Keratinocyte (primary cell): ENCODE measurements at regions not wholly inside any gene's neighbourhood (a gene's known extent, or its start where the extent isn't known, plus 50 kb on each side); places are given as distances from the start of the nearest gene placed in this dataset.

Experiments used
- DNase-seq: peaks from one replicate; pipeline ENCODE4 v3.0.0-alpha.2; 2011; ENCODE audit warnings: low read depth, missing footprints, low spot score
- FAIRE-seq: peaks from 2 replicates; lab custom pipeline; 2011; peaks lifted over from hg19 to GRCh38; lab: Jason Lieb, UNC
- H2AFZ ChIP-seq: 2 replicates; pipeline ENCODE4 v1.6.0; 2012; ENCODE audit warnings: low read length, control low read depth, inconsistent platforms; ENCODE audit not compliant: control insufficient read depth
- H3K27ac ChIP-seq: 2 replicates; pipeline ENCODE4 v1.5.1; 2011; ENCODE audit warnings: low read length; ENCODE audit not compliant: control insufficient read depth, insufficient read depth
- H3K27me3 ChIP-seq: 3 replicates; pipeline ENCODE4 v1.6.0; 2011; ENCODE audit warnings: low read length; ENCODE audit not compliant: control insufficient read depth, insufficient read depth; ENCODE audit errors: extremely low read depth
- H3K36me3 ChIP-seq, 2 experiments: 2 replicates in 1 of 2; 3 replicates in 1 of 2; pipeline ENCODE4 v1.5.1; 2011; ENCODE audit warnings: low read length in 2 of 2, mild to moderate bottlenecking in 1 of 2; ENCODE audit not compliant: control insufficient read depth in 2 of 2, insufficient read depth in 2 of 2; ENCODE audit errors: extremely low read depth in 1 of 2
- H3K4me1 ChIP-seq: 3 replicates; pipeline ENCODE4 v1.5.1; 2011; ENCODE audit warnings: low read length; ENCODE audit not compliant: control insufficient read depth, insufficient read depth; ENCODE audit errors: extremely low read depth
- H3K4me2 ChIP-seq: 3 replicates; pipeline ENCODE4 v1.6.0; 2011; ENCODE audit warnings: low read depth, low read length; ENCODE audit not compliant: control insufficient read depth, insufficient read depth; ENCODE audit errors: extremely low read depth
- H3K4me3 ChIP-seq, 3 experiments: fragments of 200-600 bp in 1 of 3; sonication (generic) in 1 of 3; 2 replicates in 2 of 3; 3 replicates in 1 of 3; pipeline ENCODE4 v1.5.1; 2011 to 2016; ENCODE audit warnings: low read length in 3 of 3, mild to moderate bottlenecking in 3 of 3, control low read depth in 2 of 3, inconsistent platforms in 1 of 3, low read depth in 1 of 3, mixed read lengths in 1 of 3, mixed run types in 1 of 3, moderate library complexity in 1 of 3; ENCODE audit not compliant: control insufficient read depth in 2 of 3, insufficient read depth in 2 of 3; ENCODE audit errors: extremely low read depth in 1 of 3
- H3K79me2 ChIP-seq: 2 replicates; pipeline ENCODE4 v1.6.0; 2012; ENCODE audit warnings: low read length; ENCODE audit not compliant: control insufficient read depth, insufficient read depth
- H3K9ac ChIP-seq: 3 replicates; pipeline ENCODE4 v1.6.0; 2011; ENCODE audit warnings: low read length; ENCODE audit not compliant: control insufficient read depth, insufficient read depth; ENCODE audit errors: extremely low read depth
- H3K9me1 ChIP-seq: 3 replicates; pipeline ENCODE4 v1.6.0; 2011; ENCODE audit warnings: low read length; ENCODE audit not compliant: control insufficient read depth, insufficient read depth; ENCODE audit errors: extremely low read depth
- H3K9me3 ChIP-seq: 2 replicates; pipeline ENCODE4 v1.5.1; 2012; ENCODE audit warnings: low read depth, low read length; ENCODE audit not compliant: control insufficient read depth
- H4K20me1 ChIP-seq: 3 replicates; pipeline ENCODE4 v1.6.0; 2011; ENCODE audit warnings: low read length; ENCODE audit not compliant: control insufficient read depth, insufficient read depth; ENCODE audit errors: extremely low read depth
- EZH2 ChIP-seq: IDR thresholded peaks from one replicate; pipeline ENCODE4 v1.6.1; 2012; ENCODE audit warnings: inconsistent platforms, mild to moderate bottlenecking, low read length, moderate library complexity
- dilution Hi-C: fragments of 300-500 bp; cut with MboI; formaldehyde crosslinking; loops from one replicate; pipeline ENCODE4 v1.7.0; 2020; ENCODE audit warnings: low sequenced_read_pairs; ENCODE audit not compliant: extremely low pct_ligation_motif_present
- TF ChIP-seq, protein P1 (sequence below), 3 experiments: IDR thresholded peaks in 1 of 3; conservative IDR thresholded peaks in 1 of 3; optimal IDR thresholded peaks in 1 of 3; 2 replicates in 2 of 3; 3 replicates in 1 of 3; pipeline versions ENCODE3 to v1.5.1; 2011; ENCODE audit warnings: low read length in 3 of 3, mild to moderate bottlenecking in 3 of 3, moderate library complexity in 2 of 3, control low read depth in 1 of 3, inconsistent platforms in 1 of 3; ENCODE audit not compliant: insufficient read depth in 2 of 3; ENCODE audit errors: extremely low read depth in 1 of 3

- Histone ChIP-seq H3K79me2 (no peaks in the 10 kb centered on the region), H3K9me3 (no peaks in the 10 kb centered on the region), H3K36me3 (no peaks in the 10 kb centered on the region), H3K4me2 (no peak overlapping the region), H3K9me1 (no peaks in the 10 kb centered on the region), H2AFZ (no peak overlapping the region), H4K20me1 (no peaks in the 10 kb centered on the region), H3K4me1 (no peaks in the 10 kb centered on the region), H3K9ac (no peak overlapping the region), H3K27me3 (no peaks in the 10 kb centered on the region), H3K4me3 (no peak overlapping the region), H3K27ac (no peak overlapping the region)
- dilution Hi-C loops, result no loop called here
- FAIRE-seq, result no peak
- no peak for DNase-seq
- TF ChIP-seq, protein P1, sequence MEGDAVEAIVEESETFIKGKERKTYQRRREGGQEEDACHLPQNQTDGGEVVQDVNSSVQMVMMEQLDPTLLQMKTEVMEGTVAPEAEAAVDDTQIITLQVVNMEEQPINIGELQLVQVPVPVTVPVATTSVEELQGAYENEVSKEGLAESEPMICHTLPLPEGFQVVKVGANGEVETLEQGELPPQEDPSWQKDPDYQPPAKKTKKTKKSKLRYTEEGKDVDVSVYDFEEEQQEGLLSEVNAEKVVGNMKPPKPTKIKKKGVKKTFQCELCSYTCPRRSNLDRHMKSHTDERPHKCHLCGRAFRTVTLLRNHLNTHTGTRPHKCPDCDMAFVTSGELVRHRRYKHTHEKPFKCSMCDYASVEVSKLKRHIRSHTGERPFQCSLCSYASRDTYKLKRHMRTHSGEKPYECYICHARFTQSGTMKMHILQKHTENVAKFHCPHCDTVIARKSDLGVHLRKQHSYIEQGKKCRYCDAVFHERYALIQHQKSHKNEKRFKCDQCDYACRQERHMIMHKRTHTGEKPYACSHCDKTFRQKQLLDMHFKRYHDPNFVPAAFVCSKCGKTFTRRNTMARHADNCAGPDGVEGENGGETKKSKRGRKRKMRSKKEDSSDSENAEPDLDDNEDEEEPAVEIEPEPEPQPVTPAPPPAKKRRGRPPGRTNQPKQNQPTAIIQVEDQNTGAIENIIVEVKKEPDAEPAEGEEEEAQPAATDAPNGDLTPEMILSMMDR (optimal IDR thresholded peaks at IDR 0.05 in 1 of 3, IDR thresholded peaks at IDR 0.05 in 1 of 3, conservative IDR thresholded peaks at IDR 0.05 in 1 of 3; ENCODE audit: extremely low read depth in 1 of 3, insufficient read depth in 2 of 3, low read length in 3 of 3), result no peak
- TF ChIP-seq EZH2, result no peak
Observed at GRCh38 chr21:16159971-16160350, 430.2 kb downstream of the USP25 start.

- Histone ChIP-seq H3K9ac (no peak overlapping the region), H3K27me3 (no peaks in the 10 kb centered on the region), H3K4me2 (no peak overlapping the region), H3K27ac (no peak overlapping the region), H3K36me3 (no peaks in the 10 kb centered on the region), H3K4me1 (no peaks in the 10 kb centered on the region), H2AFZ (no peak overlapping the region), H3K4me3 (no peak overlapping the region), H3K9me3 (no peaks in the 10 kb centered on the region), H4K20me1 (no peaks in the 10 kb centered on the region), H3K79me2 (no peaks in the 10 kb centered on the region), H3K9me1 (no peaks in the 10 kb centered on the region)
- dilution Hi-C loops, result no loop called here
- FAIRE-seq, result no peak
- no peak for DNase-seq
- no peak for TF ChIP-seq EZH2
- TF ChIP-seq, protein P1 (optimal IDR thresholded peaks at IDR 0.05 in 1 of 3, IDR thresholded peaks at IDR 0.05 in 1 of 3, conservative IDR thresholded peaks at IDR 0.05 in 1 of 3; ENCODE audit: extremely low read depth in 1 of 3, insufficient read depth in 2 of 3, low read length in 3 of 3), result no peak
Observed at GRCh38 chr21:16162953-16163352, 433.2 kb downstream of the USP25 start.
